ENCODE measurements at regions not wholly inside any gene's neighbourhood (a gene's known extent, or its start where the extent isn't known, plus 50 kb on each side); places are given as distances from the start of the nearest gene placed in this dataset.
"Not testable (repeated sequence)": the region's sequence is repeated elsewhere in the genome, so short reads cannot be mapped to it uniquely, and the experiment has no call there.

GRCh38 chr1:24268555-24268954 lies 50.6 kb upstream of the GRHL3 start:
- H3K27me3 ChIP-seq (ENCODE audit: insufficient read depth, low read length); H3K36me3 Mint-ChIP-seq; H3K4me1 ChIP-seq (ENCODE audit: insufficient read depth, low read length); CTCF ChIA-PET (ENCODE audit: partially characterized antibody); H3K4me3 ChIP-seq (ENCODE audit: low read length in 2 of 2); DNase-seq; H3K4me1 Mint-ChIP-seq; H3K27ac ChIP-seq (ENCODE audit: low read depth, low read length); intact Hi-C loops (cut with micrococcal nuclease); H3K36me3 ChIP-seq (ENCODE audit: insufficient read depth, low read length); H3K4me3 Mint-ChIP-seq; POLR2A ChIA-PET (ENCODE audit: partially characterized antibody); H3K9me3 ChIP-seq (ENCODE audit: control insufficient read depth in 1 of 2, low read length in 2 of 2): not testable (repeated sequence)
- Mint-ChIP-seq H3K27me3 (peaks cover 14 to 30% of the 10 kb centered on the region in 2 donors), H3K9me3 (peaks cover 0 to 29% (median 22%) of the 10 kb centered on the region in 8 donors), H3K27ac (peak overlapping the region in 1 of 7 donors; percentile 48)

GRCh38 chr1:24266998-24267397 lies 52.2 kb upstream of the GRHL3 start:
- intact Hi-C loops (cut with micrococcal nuclease), result no loop called here
- H3K4me3 ChIP-seq (ENCODE audit: low read length in 2 of 2), result no peak overlapping the region
- H3K27ac ChIP-seq (ENCODE audit: low read depth, low read length), result no peak overlapping the region
- Mint-ChIP-seq H3K9me3 (peaks cover 0 to 17% (median 11%) of the 10 kb centered on the region in 8 donors), H3K27ac (no peak overlapping the region), H3K36me3 (no peaks in the 10 kb centered on the region), H3K27me3 (peaks cover 9 to 20% of the 10 kb centered on the region in 2 donors), H3K4me3 (no peak overlapping the region), H3K4me1 (no peaks in the 10 kb centered on the region)
- H3K9me3 ChIP-seq (ENCODE audit: control insufficient read depth in 1 of 2, low read length in 2 of 2), result no peaks in the 10 kb centered on the region
- no peaks in the 10 kb centered on the region for H3K4me1 ChIP-seq (ENCODE audit: insufficient read depth, low read length)
- H3K36me3 ChIP-seq (ENCODE audit: insufficient read depth, low read length), result no peaks in the 10 kb centered on the region
- CTCF ChIA-PET (ENCODE audit: partially characterized antibody), result interaction anchor here (1.0 kb wide), 1 partner anchor 124 kb away, joined by 3 read pairs; no protein-coding TSS in a partner anchor
- no peak for DNase-seq
- POLR2A ChIA-PET (ENCODE audit: partially characterized antibody), result no interaction called here
- H3K27me3 ChIP-seq (ENCODE audit: insufficient read depth, low read length), result no peaks in the 10 kb centered on the region

- no peaks in the 10 kb centered on the region for H3K36me3 ChIP-seq (ENCODE audit: insufficient read depth, low read length)
- H3K4me1 ChIP-seq (ENCODE audit: insufficient read depth, low read length), result no peaks in the 10 kb centered on the region
- H3K9me3 Mint-ChIP-seq, result peaks cover 0 to 17% (median 7%) of the 10 kb centered on the region in 8 donors
- H3K9me3 ChIP-seq (ENCODE audit: control insufficient read depth in 1 of 2, low read length in 2 of 2), result no peaks in the 10 kb centered on the region
- ChIA-PET CTCF (ENCODE audit: partially characterized antibody) (no interaction called here), POLR2A (ENCODE audit: partially characterized antibody) (no interaction called here)
- no peak overlapping the region for H3K4me3 ChIP-seq (ENCODE audit: low read length in 2 of 2)
- no peak overlapping the region for H3K4me3 Mint-ChIP-seq
- no peaks in the 10 kb centered on the region for H3K36me3 Mint-ChIP-seq
- peaks cover 9 to 15% of the 10 kb centered on the region in 2 donors for H3K27me3 Mint-ChIP-seq
- H3K27ac ChIP-seq (ENCODE audit: low read depth, low read length), result no peak overlapping the region
- H3K4me1 Mint-ChIP-seq, result no peaks in the 10 kb centered on the region
- H3K27ac Mint-ChIP-seq, result no peak overlapping the region
- no peaks in the 10 kb centered on the region for H3K27me3 ChIP-seq (ENCODE audit: insufficient read depth, low read length)
- no peak for DNase-seq
- intact Hi-C loops (cut with micrococcal nuclease), result no loop called here
Measured at GRCh38 chr1:24266398-24266941, 52.7 kb upstream of the GRHL3 start.

GRCh38 chr1:24263746-24264145 lies 55.4 kb upstream of the GRHL3 start:
- ChIA-PET CTCF (ENCODE audit: partially characterized antibody) (no interaction called here), POLR2A (ENCODE audit: partially characterized antibody) (no interaction called here)
- no peaks in the 10 kb centered on the region for H3K27me3 ChIP-seq (ENCODE audit: insufficient read depth, low read length)
- intact Hi-C loops (cut with micrococcal nuclease), result no loop called here
- DNase-seq, result no peak
- H3K4me1 ChIP-seq (ENCODE audit: insufficient read depth, low read length), result no peaks in the 10 kb centered on the region
- Mint-ChIP-seq H3K4me1 (no peaks in the 10 kb centered on the region), H3K27ac (no peak overlapping the region), H3K4me3 (no peak overlapping the region), H3K27me3 (peaks cover under 1 to 7% of the 10 kb centered on the region in 2 donors), H3K9me3 (peaks cover 0 to 2% (median 0%) of the 10 kb centered on the region in 8 donors), H3K36me3 (no peaks in the 10 kb centered on the region)
- H3K27ac ChIP-seq (ENCODE audit: low read depth, low read length), result no peak overlapping the region
- H3K36me3 ChIP-seq (ENCODE audit: insufficient read depth, low read length), result no peaks in the 10 kb centered on the region
- no peak overlapping the region for H3K4me3 ChIP-seq (ENCODE audit: low read length in 2 of 2)
- no peaks in the 10 kb centered on the region for H3K9me3 ChIP-seq (ENCODE audit: control insufficient read depth in 1 of 2, low read length in 2 of 2)

- Histone ChIP-seq H3K27me3 (ENCODE audit: insufficient read depth, low read length) (no peaks in the 10 kb centered on the region), H3K36me3 (ENCODE audit: insufficient read depth, low read length) (no peaks in the 10 kb centered on the region), H3K27ac (ENCODE audit: low read depth, low read length) (no peak overlapping the region), H3K4me1 (ENCODE audit: insufficient read depth, low read length) (no peaks in the 10 kb centered on the region), H3K9me3 (ENCODE audit: control insufficient read depth in 1 of 2, low read length in 2 of 2) (no peaks in the 10 kb centered on the region), H3K4me3 (ENCODE audit: low read length in 2 of 2) (no peak overlapping the region)
- ChIA-PET CTCF (ENCODE audit: partially characterized antibody) (no interaction called here), POLR2A (ENCODE audit: partially characterized antibody) (no interaction called here)
- Mint-ChIP-seq H3K9me3 (peaks cover 0 to 2% (median 0%) of the 10 kb centered on the region in 8 donors), H3K27ac (no peak overlapping the region), H3K4me1 (no peaks in the 10 kb centered on the region), H3K27me3 (peaks cover 1 to 7% of the 10 kb centered on the region in 2 donors), H3K4me3 (no peak overlapping the region), H3K36me3 (no peaks in the 10 kb centered on the region)
- no peak for DNase-seq
- intact Hi-C loops (cut with micrococcal nuclease), result no loop called here
Measured at GRCh38 chr1:24263211-24263610, 55.9 kb upstream of the GRHL3 start.

- Histone ChIP-seq H3K27me3 (ENCODE audit: insufficient read depth, low read length) (no peaks in the 10 kb centered on the region), H3K36me3 (ENCODE audit: insufficient read depth, low read length) (no peaks in the 10 kb centered on the region), H3K27ac (ENCODE audit: low read depth, low read length) (no peak overlapping the region), H3K4me3 (ENCODE audit: low read length in 2 of 2) (no peak overlapping the region), H3K4me1 (ENCODE audit: insufficient read depth, low read length) (no peaks in the 10 kb centered on the region), H3K9me3 (ENCODE audit: control insufficient read depth in 1 of 2, low read length in 2 of 2) (no peaks in the 10 kb centered on the region)
- no peak overlapping the region for H3K27ac Mint-ChIP-seq
- peaks cover 1 to 9% of the 10 kb centered on the region in 2 donors for H3K27me3 Mint-ChIP-seq
- ChIA-PET POLR2A (ENCODE audit: partially characterized antibody) (no interaction called here), CTCF (ENCODE audit: partially characterized antibody) (no interaction called here)
- intact Hi-C loops (cut with micrococcal nuclease), result no loop called here
- no peak for DNase-seq
- H3K4me3 Mint-ChIP-seq, result no peak overlapping the region
- no peaks in the 10 kb centered on the region for H3K4me1 Mint-ChIP-seq
- no peaks in the 10 kb centered on the region for H3K36me3 Mint-ChIP-seq
- H3K9me3 Mint-ChIP-seq, result peaks cover 0 to 2% (median 0%) of the 10 kb centered on the region in 8 donors
Measured at GRCh38 chr1:24261977-24262376, 57.2 kb upstream of the GRHL3 start.

- Mint-ChIP-seq H3K4me3 (no peak overlapping the region), H3K36me3 (no peaks in the 10 kb centered on the region), H3K4me1 (no peaks in the 10 kb centered on the region), H3K27ac (no peak overlapping the region), H3K27me3 (peaks cover 1 to 9% of the 10 kb centered on the region in 2 donors), H3K9me3 (peaks cover 0 to 2% (median 0%) of the 10 kb centered on the region in 8 donors)
- Histone ChIP-seq H3K36me3 (ENCODE audit: insufficient read depth, low read length) (no peaks in the 10 kb centered on the region), H3K4me1 (ENCODE audit: insufficient read depth, low read length) (no peaks in the 10 kb centered on the region), H3K9me3 (ENCODE audit: control insufficient read depth in 1 of 2, low read length in 2 of 2) (no peaks in the 10 kb centered on the region), H3K27me3 (ENCODE audit: insufficient read depth, low read length) (no peaks in the 10 kb centered on the region), H3K27ac (ENCODE audit: low read depth, low read length) (no peak overlapping the region), H3K4me3 (ENCODE audit: low read length in 2 of 2) (no peak overlapping the region)
- DNase-seq, result no peak
- CTCF ChIA-PET (ENCODE audit: partially characterized antibody), result no interaction called here
- POLR2A ChIA-PET (ENCODE audit: partially characterized antibody), result no interaction called here
- intact Hi-C loops (cut with micrococcal nuclease), result no loop called here
Measured at GRCh38 chr1:24258735-24259424, 60.3 kb upstream of the GRHL3 start.
